ENCODE measurements at regions not wholly inside any gene's neighbourhood (a gene's known extent, or its start where the extent isn't known, plus 50 kb on each side); places are given as distances from the start of the nearest gene placed in this dataset.
"Not testable (repeated sequence)": the region's sequence is repeated elsewhere in the genome, so short reads cannot be mapped to it uniquely, and the experiment has no call there.

GRCh38 chr9:82783045-82783444, 279.9 kb downstream of the RASEF start:
- no peak for DNase-seq (ENCODE audit: low read depth)

- no peak for DNase-seq (ENCODE audit: low read depth)
Observed at GRCh38 chr9:82784589-82784988, 278.4 kb downstream of the RASEF start.

GRCh38 chr9:82789155-82789824, 273.7 kb downstream of the RASEF start:
- DNase-seq (ENCODE audit: low read depth) = no peak

- no peak for DNase-seq (ENCODE audit: low read depth)
Observed at GRCh38 chr9:82790875-82791274, 272.1 kb downstream of the RASEF start.

- DNase-seq (ENCODE audit: low read depth) = no peak
Observed at GRCh38 chr9:82791692-82792091, 271.2 kb downstream of the RASEF start.

GRCh38 chr9:82797534-82797933, 265.4 kb downstream of the RASEF start:
- DNase-seq (ENCODE audit: low read depth) = no peak

GRCh38 chr9:82799286-82799685, 263.7 kb downstream of the RASEF start:
- no peak for DNase-seq (ENCODE audit: low read depth)

GRCh38 chr9:82805027-82805426, 257.9 kb downstream of the RASEF start:
- no peak for DNase-seq (ENCODE audit: low read depth)

- no peak for DNase-seq (ENCODE audit: low read depth)
Observed at GRCh38 chr9:82808478-82808877, 254.5 kb downstream of the RASEF start.

GRCh38 chr9:82810915-82811314, 252.0 kb downstream of the RASEF start:
- peak; percentile 15 for DNase-seq (ENCODE audit: low read depth)

GRCh38 chr9:82819260-82819659, 243.7 kb downstream of the RASEF start:
- no peak for DNase-seq (ENCODE audit: low read depth)

GRCh38 chr9:82820186-82820585, 242.8 kb downstream of the RASEF start:
- no peak for DNase-seq (ENCODE audit: low read depth)

- DNase-seq (ENCODE audit: low read depth) = no peak
Observed at GRCh38 chr9:82829818-82830217, 233.1 kb downstream of the RASEF start.

- DNase-seq (ENCODE audit: low read depth) = no peak
Observed at GRCh38 chr9:82865524-82865923, 197.4 kb downstream of the RASEF start.

GRCh38 chr9:82880336-82881050, 182.4 kb downstream of the RASEF start:
- no peak for DNase-seq (ENCODE audit: low read depth)

- peak; percentile 29 for DNase-seq (ENCODE audit: low read depth)
Observed at GRCh38 chr9:82882138-82882537, 180.8 kb downstream of the RASEF start.

GRCh38 chr9:82882748-82883147, 180.2 kb downstream of the RASEF start:
- no peak for DNase-seq (ENCODE audit: low read depth)

GRCh38 chr9:82883436-82883835, 179.5 kb downstream of the RASEF start:
- no peak for DNase-seq (ENCODE audit: low read depth)

- DNase-seq (ENCODE audit: low read depth) = not testable (repeated sequence)
Observed at GRCh38 chr9:82883974-82884373, 179.0 kb downstream of the RASEF start.

- no peak for DNase-seq (ENCODE audit: low read depth)
Observed at GRCh38 chr9:82890401-82890800, 172.5 kb downstream of the RASEF start.

GRCh38 chr9:82890865-82891264, 172.1 kb downstream of the RASEF start:
- no peak for DNase-seq (ENCODE audit: low read depth)

- no peak for DNase-seq (ENCODE audit: low read depth)
Observed at GRCh38 chr9:82891321-82891720, 171.6 kb downstream of the RASEF start.

GRCh38 chr9:82893549-82893948, 169.4 kb downstream of the RASEF start:
- no peak for DNase-seq (ENCODE audit: low read depth)

GRCh38 chr9:82894548-82894947, 168.4 kb downstream of the RASEF start:
- no peak for DNase-seq (ENCODE audit: low read depth)

Data from Daoy (cell line).